Vagina (tissue), 2 donors: ENCODE measurements at regions not wholly inside any gene's neighbourhood (a gene's known extent, or its start where the extent isn't known, plus 50 kb on each side); places are given as distances from the start of the nearest gene placed in this dataset.

Source experiments
- POLR2A ChIP-seq, 2 donors: fragments of 450-650 bp; IDR thresholded peaks; one replicate each; pipeline ENCODE4 v1.6.1; 2017; ENCODE audit warnings: antibody characterized with exemption in 2 of 2, mild to moderate bottlenecking in 2 of 2, moderate library complexity in 2 of 2
- POLR2AphosphoS5 ChIP-seq, 2 donors: sonication (generic); formaldehyde crosslinking; IDR thresholded peaks; one replicate each; pipeline ENCODE4 v1.9.0; 2017; ENCODE audit warnings: antibody characterized with exemption in 2 of 2, mild to moderate bottlenecking in 2 of 2, low read depth in 1 of 2; ENCODE audit not compliant: insufficient read depth in 1 of 2
- TF ChIP-seq, protein P1 (sequence below), 3 experiments: fragments of 450-650 bp in 2 of 3; fragments of 200-600 bp in 1 of 3; sonication (generic) in 1 of 3; IDR thresholded peaks; one replicate each; pipeline ENCODE4 v1.5.1; 2017 to 2019; ENCODE audit warnings: antibody characterized with exemption in 3 of 3, mild to moderate bottlenecking in 2 of 3, moderate library complexity in 2 of 3

DNA sequence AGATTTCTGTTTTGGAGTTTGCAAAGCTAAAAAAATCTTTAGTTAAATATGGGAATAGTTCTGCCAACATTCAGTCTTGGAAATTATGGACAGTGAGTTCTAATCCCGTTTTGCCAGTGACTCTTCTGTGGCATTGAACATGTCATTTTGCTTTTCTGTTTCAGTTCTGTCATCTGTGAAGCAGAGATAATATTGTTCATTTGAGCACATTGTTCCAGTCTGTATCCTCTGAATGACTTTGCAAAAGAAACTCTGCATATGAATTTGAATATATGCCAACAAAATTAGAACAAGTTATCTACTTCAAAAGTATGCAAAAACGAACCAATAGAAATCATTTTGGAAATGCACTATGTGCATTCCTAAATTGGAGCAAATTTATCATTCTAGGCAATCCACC is 746.0 kb upstream of the POT1 start:
- TF ChIP-seq, protein P1, sequence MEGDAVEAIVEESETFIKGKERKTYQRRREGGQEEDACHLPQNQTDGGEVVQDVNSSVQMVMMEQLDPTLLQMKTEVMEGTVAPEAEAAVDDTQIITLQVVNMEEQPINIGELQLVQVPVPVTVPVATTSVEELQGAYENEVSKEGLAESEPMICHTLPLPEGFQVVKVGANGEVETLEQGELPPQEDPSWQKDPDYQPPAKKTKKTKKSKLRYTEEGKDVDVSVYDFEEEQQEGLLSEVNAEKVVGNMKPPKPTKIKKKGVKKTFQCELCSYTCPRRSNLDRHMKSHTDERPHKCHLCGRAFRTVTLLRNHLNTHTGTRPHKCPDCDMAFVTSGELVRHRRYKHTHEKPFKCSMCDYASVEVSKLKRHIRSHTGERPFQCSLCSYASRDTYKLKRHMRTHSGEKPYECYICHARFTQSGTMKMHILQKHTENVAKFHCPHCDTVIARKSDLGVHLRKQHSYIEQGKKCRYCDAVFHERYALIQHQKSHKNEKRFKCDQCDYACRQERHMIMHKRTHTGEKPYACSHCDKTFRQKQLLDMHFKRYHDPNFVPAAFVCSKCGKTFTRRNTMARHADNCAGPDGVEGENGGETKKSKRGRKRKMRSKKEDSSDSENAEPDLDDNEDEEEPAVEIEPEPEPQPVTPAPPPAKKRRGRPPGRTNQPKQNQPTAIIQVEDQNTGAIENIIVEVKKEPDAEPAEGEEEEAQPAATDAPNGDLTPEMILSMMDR (IDR thresholded peaks at IDR 0.05): no peak
- TF ChIP-seq POLR2AphosphoS5 (IDR thresholded peaks at IDR 0.05; ENCODE audit: insufficient read depth in 1 of 2, low read depth in 1 of 2): no peak
- no peak for TF ChIP-seq POLR2A (IDR thresholded peaks at IDR 0.05)
